Panc1 (cell line): ENCODE measurements at regions not wholly inside any gene's neighbourhood (a gene's known extent, or its start where the extent isn't known, plus 50 kb on each side); places are given as distances from the start of the nearest gene placed in this dataset.

Experiments used
- ATAC-seq: fragments of 200-7000 bp; cut with Tn5 transposase; 2 replicates; pipeline ENCODE4 v1.9.1; 2020; ENCODE audit warnings: mild to moderate bottlenecking, moderate library complexity
- BruUV-seq: library from RNA; stranded (reverse); fragments of 400-500 nt; replicated peaks from 2 replicates; lab custom pipeline; 2021; lab: Mats Ljungman, UMichigan
- CTCF ChIA-PET: fragments of 300-600 bp; sonication (Branson Sonifier 250); formaldehyde crosslinking; loops from one replicate; lab custom pipeline; 2022; ENCODE audit warnings: antibody characterized with exemption; lab: Charles Lee
- POLR2A ChIA-PET: fragments of 300-600 bp; sonication (Branson Sonifier 250); formaldehyde crosslinking; loops from one replicate; lab custom pipeline; 2022; ENCODE audit warnings: antibody characterized with exemption; lab: Charles Lee
- DNase-seq: peaks from one replicate; pipeline ENCODE4 v3.0.0-alpha.2; 2010; ENCODE audit warnings: low read depth, low spot score
- H3K27ac ChIP-seq: 2 replicates; pipeline ENCODE4 v1.5.1; 2011; ENCODE audit warnings: mild to moderate bottlenecking, low read length, inconsistent platforms
- H3K27me3 ChIP-seq: fragments of 200-500 bp; sonication (Bioruptor generic); 2 replicates; pipeline ENCODE4 v1.6.0; 2014; ENCODE audit warnings: low read length, inconsistent platforms; ENCODE audit not compliant: control insufficient read depth, insufficient read depth
- H3K36me3 ChIP-seq: fragments of 200-500 bp; sonication (Bioruptor generic); 2 replicates; pipeline ENCODE4 v1.5.1; 2014; ENCODE audit warnings: inconsistent platforms, mild to moderate bottlenecking, low read length, moderate library complexity; ENCODE audit not compliant: control insufficient read depth, insufficient read depth
- H3K4me1 ChIP-seq: 2 replicates; pipeline ENCODE4 v1.5.1; 2011; ENCODE audit warnings: inconsistent platforms, mild to moderate bottlenecking, low read length, moderate library complexity; ENCODE audit not compliant: control insufficient read depth, insufficient read depth
- H3K4me3 ChIP-seq, 2 experiments: 2 replicates each; pipeline ENCODE4 v1.5.1; 2011 to 2012; ENCODE audit warnings: low read depth in 2 of 2, low read length in 2 of 2, mild to moderate bottlenecking in 2 of 2, inconsistent platforms in 1 of 2, moderate library complexity in 1 of 2
- H3K9me3 ChIP-seq: fragments of 200-500 bp; sonication (Bioruptor generic); 2 replicates; pipeline ENCODE4 v1.5.1; 2014; ENCODE audit warnings: low read depth, mild to moderate bottlenecking, inconsistent platforms, low read length, moderate library complexity; ENCODE audit not compliant: control insufficient read depth, insufficient read depth
- POLR2AphosphoS5 ChIP-seq: IDR thresholded peaks from 2 replicates; pipeline ENCODE4 v1.6.1; 2012; ENCODE audit warnings: mild to moderate bottlenecking, low read depth, low read length, moderate library complexity
- SIN3A ChIP-seq: IDR thresholded peaks from 2 replicates; pipeline ENCODE4 v1.6.1; 2012; ENCODE audit warnings: low read depth, mild to moderate bottlenecking, low read length, moderate library complexity, borderline replicate concordance; ENCODE audit not compliant: insufficient read depth
- TCF7L2 ChIP-seq: IDR thresholded peaks from 2 replicates; pipeline ENCODE4 v1.6.1; 2011; ENCODE audit warnings: mild to moderate bottlenecking, low read depth, low read length, inconsistent platforms
- in situ Hi-C: cut with HindIII; loops from 2 replicates; pipeline ENCODE4 v1.10.0; 2016; ENCODE audit warnings: low sequenced_read_pairs, low pct_unique_long_range_greater_than_20kb
- intact Hi-C: fragments of 100-400 bp; cut with micrococcal nuclease; formaldehyde crosslinking; loops from one replicate; pipeline ENCODE4 v1.10.0; 2022; ENCODE audit not compliant: unreplicated experiment
- TF ChIP-seq, protein P1 (sequence below): fragments of 450-650 bp; IDR thresholded peaks from 2 replicates; pipeline ENCODE4 v1.5.1; 2017; ENCODE audit warnings: mild to moderate bottlenecking
- TF ChIP-seq, protein P2 (sequence below), 2 experiments: IDR thresholded peaks; 2 replicates each; pipeline ENCODE4 v1.6.1; 2011 to 2012; ENCODE audit warnings: low read depth in 2 of 2, control low read depth in 1 of 2, low read length in 1 of 2, mild to moderate bottlenecking in 1 of 2, moderate library complexity in 1 of 2; ENCODE audit not compliant: insufficient read depth in 1 of 2

- in situ Hi-C loops (no loop called here), intact Hi-C loops (no loop called here)
- CTCF ChIA-PET, result no interaction called here
- no TSS peak for BruUV-seq
- Histone ChIP-seq H3K4me1 (no peaks in the 10 kb centered on the region), H3K36me3 (no peaks in the 10 kb centered on the region), H3K27me3 (no peaks in the 10 kb centered on the region), H3K9me3 (peaks cover 23% of the 10 kb centered on the region), H3K4me3 (no peak overlapping the region), H3K27ac (no peak overlapping the region)
- POLR2A ChIA-PET, result no interaction called here
- TF ChIP-seq TCF7L2 (no peak), POLR2AphosphoS5 (no peak), SIN3A (no peak)
- TF ChIP-seq, protein P1, sequence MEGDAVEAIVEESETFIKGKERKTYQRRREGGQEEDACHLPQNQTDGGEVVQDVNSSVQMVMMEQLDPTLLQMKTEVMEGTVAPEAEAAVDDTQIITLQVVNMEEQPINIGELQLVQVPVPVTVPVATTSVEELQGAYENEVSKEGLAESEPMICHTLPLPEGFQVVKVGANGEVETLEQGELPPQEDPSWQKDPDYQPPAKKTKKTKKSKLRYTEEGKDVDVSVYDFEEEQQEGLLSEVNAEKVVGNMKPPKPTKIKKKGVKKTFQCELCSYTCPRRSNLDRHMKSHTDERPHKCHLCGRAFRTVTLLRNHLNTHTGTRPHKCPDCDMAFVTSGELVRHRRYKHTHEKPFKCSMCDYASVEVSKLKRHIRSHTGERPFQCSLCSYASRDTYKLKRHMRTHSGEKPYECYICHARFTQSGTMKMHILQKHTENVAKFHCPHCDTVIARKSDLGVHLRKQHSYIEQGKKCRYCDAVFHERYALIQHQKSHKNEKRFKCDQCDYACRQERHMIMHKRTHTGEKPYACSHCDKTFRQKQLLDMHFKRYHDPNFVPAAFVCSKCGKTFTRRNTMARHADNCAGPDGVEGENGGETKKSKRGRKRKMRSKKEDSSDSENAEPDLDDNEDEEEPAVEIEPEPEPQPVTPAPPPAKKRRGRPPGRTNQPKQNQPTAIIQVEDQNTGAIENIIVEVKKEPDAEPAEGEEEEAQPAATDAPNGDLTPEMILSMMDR, result no peak
- TF ChIP-seq, protein P2, sequence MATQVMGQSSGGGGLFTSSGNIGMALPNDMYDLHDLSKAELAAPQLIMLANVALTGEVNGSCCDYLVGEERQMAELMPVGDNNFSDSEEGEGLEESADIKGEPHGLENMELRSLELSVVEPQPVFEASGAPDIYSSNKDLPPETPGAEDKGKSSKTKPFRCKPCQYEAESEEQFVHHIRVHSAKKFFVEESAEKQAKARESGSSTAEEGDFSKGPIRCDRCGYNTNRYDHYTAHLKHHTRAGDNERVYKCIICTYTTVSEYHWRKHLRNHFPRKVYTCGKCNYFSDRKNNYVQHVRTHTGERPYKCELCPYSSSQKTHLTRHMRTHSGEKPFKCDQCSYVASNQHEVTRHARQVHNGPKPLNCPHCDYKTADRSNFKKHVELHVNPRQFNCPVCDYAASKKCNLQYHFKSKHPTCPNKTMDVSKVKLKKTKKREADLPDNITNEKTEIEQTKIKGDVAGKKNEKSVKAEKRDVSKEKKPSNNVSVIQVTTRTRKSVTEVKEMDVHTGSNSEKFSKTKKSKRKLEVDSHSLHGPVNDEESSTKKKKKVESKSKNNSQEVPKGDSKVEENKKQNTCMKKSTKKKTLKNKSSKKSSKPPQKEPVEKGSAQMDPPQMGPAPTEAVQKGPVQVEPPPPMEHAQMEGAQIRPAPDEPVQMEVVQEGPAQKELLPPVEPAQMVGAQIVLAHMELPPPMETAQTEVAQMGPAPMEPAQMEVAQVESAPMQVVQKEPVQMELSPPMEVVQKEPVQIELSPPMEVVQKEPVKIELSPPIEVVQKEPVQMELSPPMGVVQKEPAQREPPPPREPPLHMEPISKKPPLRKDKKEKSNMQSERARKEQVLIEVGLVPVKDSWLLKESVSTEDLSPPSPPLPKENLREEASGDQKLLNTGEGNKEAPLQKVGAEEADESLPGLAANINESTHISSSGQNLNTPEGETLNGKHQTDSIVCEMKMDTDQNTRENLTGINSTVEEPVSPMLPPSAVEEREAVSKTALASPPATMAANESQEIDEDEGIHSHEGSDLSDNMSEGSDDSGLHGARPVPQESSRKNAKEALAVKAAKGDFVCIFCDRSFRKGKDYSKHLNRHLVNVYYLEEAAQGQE (IDR thresholded peaks at IDR 0.05; ENCODE audit: insufficient read depth in 1 of 2, low read depth in 2 of 2, low read length in 1 of 2), result no peak
- DNase-seq (no peak), ATAC-seq (no peak)
Measured at GRCh38 chr5:66472010-66472409, 124.2 kb upstream of the MAST4 start.

- ChIA-PET CTCF (no interaction called here), POLR2A (no interaction called here)
- Histone ChIP-seq H3K27ac (no peak overlapping the region), H3K9me3 (0 out of 2 replicates have a peak, but pooled peaks cover under 1% of the 10 kb centered on the region), H3K27me3 (no peaks in the 10 kb centered on the region), H3K4me1 (no peaks in the 10 kb centered on the region), H3K36me3 (no peaks in the 10 kb centered on the region), H3K4me3 (no peak overlapping the region)
- no TSS peak for BruUV-seq
- DNase-seq (no peak), ATAC-seq (no peak)
- in situ Hi-C loops, result no loop called here
- intact Hi-C loops, result no loop called here
- TF ChIP-seq, protein P1, result no peak
- TF ChIP-seq TCF7L2 (no peak), SIN3A (no peak), POLR2AphosphoS5 (no peak)
- TF ChIP-seq, protein P2 (IDR thresholded peaks at IDR 0.05; ENCODE audit: insufficient read depth in 1 of 2, low read depth in 2 of 2, low read length in 1 of 2), result no peak
Measured at GRCh38 chr5:66475731-66476130, 120.5 kb upstream of the MAST4 start.
